Stimulated activated CD4-positive, alpha-beta T cell treated with anti-CD3 and anti-CD28 coated beads, Interleukin-2, amount 100 ng/mL, for 4 hours (primary cell): ENCODE measurements at regions not wholly inside any gene's neighbourhood (a gene's known extent, or its start where the extent isn't known, plus 50 kb on each side); places are given as distances from the start of the nearest gene placed in this dataset.

Experiments used
- DNase-seq: peaks from one replicate; pipeline ENCODE4 v3.0.0-alpha.2; 2020; ENCODE audit warnings: low read depth

- no peak for DNase-seq
These were observed 1101.7 kb upstream of the GHITM start for GRCh38 chr10:83037653-83038052.

- no peak for DNase-seq
These were observed 1100.7 kb upstream of the GHITM start for GRCh38 chr10:83038631-83039030.

DNA sequence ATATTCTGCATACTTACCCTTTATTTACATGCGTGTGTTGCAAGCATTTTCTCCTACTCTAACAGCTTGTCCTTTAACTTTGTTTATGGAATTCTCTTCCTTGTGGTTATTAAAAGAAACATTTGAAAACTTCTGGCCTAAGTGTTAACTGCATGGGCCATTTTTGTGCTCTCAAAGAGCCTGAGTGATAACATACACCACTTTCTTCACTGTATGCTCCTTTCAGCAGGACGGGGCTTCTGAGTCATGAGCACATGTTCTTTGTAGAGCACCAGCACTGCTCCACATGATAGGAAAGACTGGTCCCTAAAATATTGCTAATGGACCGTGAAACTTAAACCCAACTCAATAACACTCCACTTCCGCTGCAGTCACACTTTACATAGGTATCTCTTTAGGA is 1093.6 kb upstream of the GHITM start:
- no peak for DNase-seq

DNA sequence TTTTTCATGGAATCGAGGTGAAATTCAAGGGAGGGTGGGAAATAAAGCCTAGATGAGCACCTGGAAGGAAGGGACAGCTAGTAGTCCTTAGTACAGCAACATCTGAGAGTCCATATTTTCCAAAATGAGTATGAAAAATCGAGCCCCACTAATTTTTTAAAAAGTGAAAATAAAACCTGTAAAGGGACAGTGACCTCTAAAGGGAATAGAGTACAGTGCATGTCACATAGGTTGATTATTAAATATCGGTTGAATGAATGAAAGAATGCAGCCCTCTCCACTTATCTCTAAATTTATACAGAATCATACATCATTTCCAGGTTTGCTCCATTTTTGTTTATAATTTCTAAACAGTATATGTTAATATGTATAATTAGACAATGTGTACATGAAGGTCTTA is 1088.5 kb upstream of the GHITM start:
- DNase-seq: no peak

GRCh38 chr10:83062871-83063270 is 1076.4 kb upstream of the GHITM start:
- DNase-seq: no peak

GRCh38 chr10:83073472-83073871 is 1065.8 kb upstream of the GHITM start:
- DNase-seq: no peak

DNA sequence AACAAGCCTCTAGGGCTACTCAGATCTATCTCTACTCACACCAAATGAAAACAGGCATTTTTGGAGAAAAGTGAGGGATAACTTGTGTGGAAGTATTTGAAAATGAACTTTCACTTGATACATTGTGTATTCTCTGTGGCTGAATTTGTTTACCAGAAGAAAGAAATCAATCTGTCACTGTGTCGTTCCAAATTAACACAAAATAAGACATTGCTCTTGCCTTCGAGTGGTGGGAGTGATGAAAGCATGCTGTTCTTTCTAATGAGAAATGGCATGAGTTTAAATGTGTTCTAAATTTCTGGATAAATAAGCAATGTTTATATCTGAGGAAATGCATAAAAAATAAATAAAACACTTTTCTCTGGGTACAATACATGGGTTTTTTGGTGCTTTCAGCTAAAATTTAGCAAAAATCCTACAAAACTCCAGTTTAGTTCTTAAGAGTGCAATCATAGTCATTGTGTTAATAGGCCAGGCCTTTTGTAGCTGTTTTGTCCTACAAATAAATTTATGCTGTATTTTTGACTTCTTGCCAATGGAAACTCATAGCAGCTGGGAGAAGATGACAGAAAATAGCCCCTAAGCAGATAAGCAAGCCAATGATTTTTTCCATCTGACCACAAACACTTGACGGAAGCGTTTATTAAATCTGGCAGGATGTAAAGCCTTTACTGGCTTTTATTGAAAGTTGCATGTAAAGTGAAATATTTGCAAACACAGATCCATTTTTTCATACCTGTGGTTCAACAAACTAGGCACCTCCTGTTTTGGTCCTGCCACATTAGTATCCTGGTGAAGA is 1064.1 kb upstream of the GHITM start:
- DNase-seq: no peak

DNA sequence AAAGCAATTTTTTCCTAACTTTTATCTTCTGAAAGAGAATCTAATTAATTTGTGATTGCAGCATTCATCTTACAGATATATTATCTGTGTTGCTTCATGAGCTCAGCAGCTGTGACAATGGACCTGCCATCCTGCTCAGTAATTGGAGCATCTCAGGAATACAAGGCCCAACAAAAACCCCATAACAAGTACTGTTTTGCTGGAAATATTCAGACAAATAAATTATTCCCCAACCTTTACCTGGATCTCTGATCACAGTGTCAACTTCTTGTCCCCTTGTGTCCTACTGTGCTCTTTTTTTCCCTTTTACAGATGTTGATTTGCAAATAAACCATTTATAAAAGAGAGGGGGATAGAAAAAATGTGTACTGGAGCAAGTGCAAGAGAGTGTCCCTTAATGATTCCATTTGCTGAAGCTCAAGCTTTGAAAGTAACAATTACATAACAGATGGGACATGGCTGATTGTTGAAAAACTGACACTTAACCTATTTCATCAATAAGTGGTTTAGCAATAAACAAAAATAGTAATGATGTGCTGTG is 1063.4 kb upstream of the GHITM start:
- no peak for DNase-seq

DNA sequence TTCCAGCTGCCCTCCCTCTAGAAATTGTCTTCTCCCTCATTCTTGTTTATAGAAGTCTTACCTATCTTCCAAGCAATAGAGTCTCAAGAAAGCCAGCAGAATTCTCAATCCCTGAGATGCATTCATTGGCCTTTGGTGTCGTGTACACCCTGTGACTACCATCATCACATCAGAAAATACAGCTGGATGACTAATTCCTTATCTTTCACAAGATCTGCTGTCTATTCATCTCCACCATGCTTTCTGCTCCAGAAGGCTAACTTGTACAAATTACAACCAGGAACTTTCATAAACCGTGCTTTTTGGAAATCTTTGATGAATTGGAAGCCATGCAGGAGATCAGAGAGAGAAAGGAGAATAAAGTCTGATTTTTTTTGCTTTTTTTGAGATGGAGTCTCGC is 1062.9 kb upstream of the GHITM start:
- DNase-seq: no peak

- no peak for DNase-seq
These were observed 1061.1 kb upstream of the GHITM start for GRCh38 chr10:83078160-83078559.

DNA sequence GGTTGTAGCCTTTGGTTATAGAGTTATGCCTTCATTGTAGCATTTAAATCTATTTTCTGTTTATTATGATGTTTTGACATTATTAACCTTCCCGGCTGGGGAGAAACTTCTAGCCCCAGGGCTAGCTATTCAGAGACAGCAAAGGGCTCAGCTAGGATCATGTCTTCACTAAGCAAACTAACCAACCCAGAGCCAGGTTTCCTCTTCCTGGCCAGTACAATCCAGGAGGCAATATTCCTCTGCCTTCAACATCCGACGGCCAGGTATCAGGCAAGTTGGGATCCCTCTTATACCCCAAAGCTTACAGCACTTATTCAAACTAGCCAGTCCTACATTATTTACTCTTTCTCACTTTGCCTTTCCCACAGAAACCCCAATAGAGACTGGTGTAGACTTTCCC is 1060.7 kb upstream of the GHITM start:
- DNase-seq: no peak

- DNase-seq: no peak
These were observed 1055.5 kb upstream of the GHITM start for GRCh38 chr10:83083831-83084230.

- no peak for DNase-seq
These were observed 1050.0 kb upstream of the GHITM start for GRCh38 chr10:83089335-83089734.

GRCh38 chr10:83104616-83105015 is 1034.7 kb upstream of the GHITM start:
- no peak for DNase-seq

DNA sequence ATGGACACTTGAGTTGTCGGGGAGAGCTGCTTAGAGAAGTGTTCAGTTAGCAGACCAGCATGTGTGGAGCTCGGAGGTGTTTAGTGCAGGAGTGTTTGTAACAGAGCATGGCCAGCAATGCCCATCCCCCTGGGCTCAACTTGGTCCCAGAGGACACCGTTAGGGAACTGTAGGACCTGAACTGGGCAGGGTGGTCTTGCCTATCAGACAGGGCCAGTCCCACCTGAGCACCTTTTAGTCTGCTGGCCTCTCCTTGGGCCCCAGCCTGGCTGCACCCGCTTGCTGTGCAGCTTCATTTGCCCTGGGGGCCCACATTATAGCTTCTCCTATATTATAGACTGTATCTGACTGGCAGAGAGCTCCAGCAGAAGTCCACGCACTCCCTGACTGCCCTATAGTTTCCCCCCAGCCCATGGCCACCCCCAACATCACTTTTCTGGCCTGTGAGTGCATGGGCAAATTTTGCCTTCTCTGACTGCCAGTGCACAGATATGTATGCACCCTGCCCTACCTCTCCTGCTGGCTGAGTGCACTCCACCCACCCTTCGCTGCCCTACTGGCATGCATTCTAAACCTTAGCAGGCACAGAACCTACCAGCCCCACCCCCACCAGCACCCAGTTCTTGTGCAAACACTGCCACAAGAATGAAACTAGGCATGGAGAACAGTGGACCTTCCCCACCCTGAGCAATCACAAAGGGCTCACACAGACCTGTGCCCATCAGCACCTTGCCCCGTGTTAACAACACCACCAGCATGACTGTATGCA is 1030.6 kb upstream of the GHITM start:
- DNase-seq: no peak

GRCh38 chr10:83119346-83119745 is 1020.0 kb upstream of the GHITM start:
- no peak for DNase-seq

DNA sequence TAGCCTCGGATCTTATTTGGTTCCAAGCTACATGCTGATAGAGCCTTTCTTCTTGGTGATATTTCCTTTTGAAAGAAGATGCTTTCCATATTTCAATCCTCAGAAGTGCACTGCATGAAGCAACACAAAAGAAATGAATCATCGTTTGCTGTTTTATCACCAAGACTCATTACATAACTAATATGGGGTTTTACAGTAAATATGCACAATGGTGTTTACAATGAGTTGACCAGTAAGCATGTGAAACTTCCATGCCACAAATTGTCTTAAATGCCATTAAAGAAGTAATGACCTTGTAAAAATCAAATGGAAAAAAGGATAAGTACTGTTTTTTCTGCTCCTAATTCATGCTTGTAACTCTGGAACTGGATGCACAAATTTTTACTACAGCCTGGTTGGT is 1017.0 kb upstream of the GHITM start:
- DNase-seq: no peak

DNA sequence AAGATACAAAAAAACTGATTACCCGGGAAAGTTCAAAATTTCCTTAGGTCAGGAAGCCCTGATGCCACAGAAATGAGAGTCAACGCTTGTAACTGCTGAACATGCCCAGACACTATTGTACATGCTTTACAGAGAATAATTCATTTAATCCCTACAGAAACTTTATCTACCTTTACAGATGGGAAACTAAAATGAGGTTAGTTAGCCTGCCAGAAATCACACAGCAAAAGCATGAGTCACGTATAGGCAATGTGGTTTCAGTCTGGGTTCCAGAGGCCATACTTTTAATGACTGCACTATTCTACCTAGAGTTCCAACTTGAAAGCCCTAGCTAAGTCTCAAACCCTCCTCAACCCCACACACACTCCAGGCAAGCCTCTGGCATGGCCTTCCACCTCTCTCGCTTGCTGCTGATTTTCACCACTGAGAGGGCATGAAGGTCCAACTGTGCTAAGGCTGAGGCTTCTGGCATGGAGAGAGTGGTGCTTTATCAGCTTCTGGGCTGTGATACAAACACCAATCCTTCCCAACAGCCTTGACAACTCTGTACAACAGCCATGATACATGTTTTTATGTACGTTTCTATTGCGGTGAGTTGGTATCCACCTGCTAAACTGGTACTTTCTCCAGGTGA is 1011.2 kb upstream of the GHITM start:
- DNase-seq: no peak

DNA sequence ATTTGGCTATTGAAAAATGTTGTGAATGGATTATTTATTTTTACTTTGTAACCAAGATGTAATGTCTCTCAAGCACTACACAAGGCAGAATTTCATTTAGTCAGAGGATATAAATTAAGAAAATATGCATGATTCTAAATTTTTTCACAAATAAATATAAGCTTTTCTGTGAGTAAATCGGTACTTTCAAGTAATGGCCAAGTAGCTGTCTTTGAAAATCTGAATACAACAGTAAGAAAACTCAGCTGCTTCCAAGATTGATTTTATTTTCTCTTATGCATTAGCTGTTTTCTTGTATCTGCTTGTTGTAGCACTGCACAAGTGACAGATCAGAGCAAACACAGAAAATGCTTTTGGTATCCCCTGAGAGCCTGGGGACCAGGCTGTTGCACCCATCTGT is 998.5 kb upstream of the GHITM start:
- no peak for DNase-seq

- no peak for DNase-seq
These were observed 997.2 kb upstream of the GHITM start for GRCh38 chr10:83142074-83142563.

DNA sequence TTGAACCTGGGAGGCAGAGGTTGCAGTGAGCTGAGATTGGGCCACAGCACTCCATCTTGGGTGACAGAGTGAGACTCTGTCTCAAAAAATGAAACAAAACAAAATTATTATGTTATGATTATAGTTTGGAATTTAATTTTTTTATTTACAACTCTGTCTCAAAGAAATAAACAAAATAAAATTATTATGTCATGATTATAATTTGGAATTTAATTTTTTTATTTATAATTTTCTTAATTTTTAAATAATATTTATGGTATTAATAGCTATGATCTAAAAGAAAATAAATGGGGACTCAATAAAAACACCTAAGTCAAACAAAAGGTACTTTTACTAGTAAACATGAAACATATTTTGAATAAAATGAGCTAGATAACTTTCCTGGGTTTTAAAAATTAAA is 994.8 kb upstream of the GHITM start:
- DNase-seq: no peak

DNA sequence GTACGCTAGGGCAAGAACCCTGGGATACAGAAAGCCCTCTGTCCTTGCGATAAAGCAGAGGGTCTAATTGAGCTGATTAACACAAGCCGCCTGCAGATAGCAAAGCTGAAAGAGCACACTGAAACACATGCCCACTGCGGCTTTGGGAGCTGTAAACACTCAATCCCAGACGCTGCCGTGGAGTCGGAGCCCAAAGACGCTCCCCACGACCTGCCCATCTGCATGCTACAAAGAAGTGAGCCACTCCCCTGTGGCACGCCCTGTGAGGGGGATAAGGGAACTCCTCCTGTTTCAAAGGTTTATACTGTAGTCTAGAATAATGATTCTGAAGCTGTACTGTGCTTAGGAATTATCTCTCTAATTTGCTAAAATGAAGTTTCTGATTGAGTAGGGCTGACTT is 985.6 kb upstream of the GHITM start:
- no peak for DNase-seq

DNA sequence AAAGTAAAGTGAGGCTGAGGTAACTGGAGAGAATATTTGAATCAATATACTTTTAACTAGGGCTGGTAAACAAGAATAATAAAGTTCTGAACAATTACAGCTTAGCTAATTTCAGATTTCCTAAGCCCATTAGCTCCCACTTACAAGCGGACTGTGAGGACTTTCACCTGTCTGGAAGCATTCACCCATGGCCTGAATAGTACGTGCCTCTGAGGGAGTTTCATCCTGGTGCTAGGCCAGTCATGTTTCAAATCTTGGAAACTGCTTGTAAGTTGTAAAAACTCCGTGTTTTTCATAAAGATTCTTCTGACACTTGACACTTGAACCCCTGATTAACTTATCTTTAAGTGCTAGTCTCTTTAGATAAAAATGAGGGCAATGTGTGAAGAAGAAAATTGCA is 975.2 kb upstream of the GHITM start:
- no peak for DNase-seq
